HEK293 (cell line): ENCODE measurements at regions not wholly inside any gene's neighbourhood (a gene's known extent, or its start where the extent isn't known, plus 50 kb on each side); places are given as distances from the start of the nearest gene placed in this dataset.

Experiments
- KLF16 ChIP-seq: fragments of 450-650 bp; formaldehyde crosslinking; IDR thresholded peaks from 2 replicates; pipeline ENCODE4 v1.5.1; 2017; ENCODE audit warnings: missing biosample characterization, missing genetic modification characterization
- SP2 ChIP-seq: fragments of 450-650 bp; formaldehyde crosslinking; IDR thresholded peaks from 2 replicates; pipeline ENCODE4 v1.5.1; 2016; ENCODE audit warnings: missing biosample characterization, missing genetic modification characterization
- WT1 ChIP-seq: fragments of 450-650 bp; formaldehyde crosslinking; IDR thresholded peaks from 2 replicates; pipeline ENCODE4 v1.5.1; 2016; ENCODE audit warnings: missing biosample characterization, missing genetic modification characterization
- ZNF133 ChIP-seq: fragments of 450-650 bp; formaldehyde crosslinking; IDR thresholded peaks from 2 replicates; pipeline ENCODE4 v1.5.1; 2016; ENCODE audit warnings: missing biosample characterization, missing genetic modification characterization
- ZNF157 ChIP-seq: fragments of 450-650 bp; formaldehyde crosslinking; IDR thresholded peaks from 2 replicates; pipeline ENCODE4 v1.5.1; 2016; ENCODE audit warnings: missing biosample characterization, missing genetic modification characterization
- ZNF175 ChIP-seq: fragments of 450-650 bp; formaldehyde crosslinking; IDR thresholded peaks from 2 replicates; pipeline ENCODE4 v1.5.1; 2016; ENCODE audit warnings: missing biosample characterization, missing genetic modification characterization
- ZNF184 ChIP-seq: fragments of 450-650 bp; IDR thresholded peaks from 2 replicates; pipeline ENCODE4 v1.5.1; 2018; ENCODE audit warnings: missing biosample characterization, mild to moderate bottlenecking, missing genetic modification characterization
- ZNF302 ChIP-seq: fragments of 450-650 bp; formaldehyde crosslinking; IDR thresholded peaks from 2 replicates; pipeline ENCODE4 v1.5.1; 2016; ENCODE audit warnings: missing biosample characterization, missing genetic modification characterization, low read depth
- ZNF48 ChIP-seq: fragments of 450-650 bp; formaldehyde crosslinking; IDR thresholded peaks from 2 replicates; pipeline ENCODE4 v1.5.1; 2016; ENCODE audit warnings: missing biosample characterization, missing genetic modification characterization
- ZNF561 ChIP-seq: fragments of 450-650 bp; IDR thresholded peaks from 2 replicates; pipeline ENCODE4 v1.5.1; 2018; ENCODE audit warnings: missing biosample characterization, missing genetic modification characterization, borderline replicate concordance
- ZNF777 ChIP-seq: fragments of 450-650 bp; formaldehyde crosslinking; IDR thresholded peaks from 2 replicates; pipeline ENCODE4 v1.5.1; 2017; ENCODE audit warnings: missing biosample characterization, missing genetic modification characterization, borderline replicate concordance
- TF ChIP-seq, protein P1 (sequence below): fragments of 450-650 bp; formaldehyde crosslinking; IDR thresholded peaks from 2 replicates; pipeline ENCODE4 v1.5.1; 2016; ENCODE audit warnings: missing biosample characterization, missing genetic modification characterization
- TF ChIP-seq, protein P2 (sequence below): fragments of 450-650 bp; formaldehyde crosslinking; IDR thresholded peaks from 2 replicates; pipeline ENCODE4 v1.5.1; 2016; ENCODE audit warnings: missing biosample characterization, missing genetic modification characterization
- TF ChIP-seq, protein P3 (sequence below): fragments of 450-650 bp; formaldehyde crosslinking; IDR thresholded peaks from 2 replicates; pipeline ENCODE4 v1.5.1; 2016; ENCODE audit warnings: missing biosample characterization, missing genetic modification characterization

DNA sequence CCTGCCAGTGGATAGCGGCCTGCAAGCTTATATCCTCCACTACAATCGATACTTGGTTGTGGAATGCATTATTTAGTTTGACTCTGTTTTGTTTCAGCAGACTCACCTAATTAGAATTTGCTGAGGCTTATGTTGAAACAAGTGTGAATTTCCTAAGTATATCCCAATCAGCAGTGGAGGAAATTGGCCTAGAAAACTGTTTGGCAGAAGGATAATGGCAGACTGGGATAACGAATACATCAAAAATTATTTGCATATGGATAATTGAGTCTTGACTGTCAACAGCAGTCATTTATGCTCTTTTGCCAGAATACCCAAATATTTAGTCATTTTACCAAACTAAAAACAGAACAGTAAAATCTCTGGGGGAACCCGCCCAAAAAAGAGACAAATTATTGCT lies 261.0 kb downstream of the DOK5 start:
- TF ChIP-seq, protein P1, sequence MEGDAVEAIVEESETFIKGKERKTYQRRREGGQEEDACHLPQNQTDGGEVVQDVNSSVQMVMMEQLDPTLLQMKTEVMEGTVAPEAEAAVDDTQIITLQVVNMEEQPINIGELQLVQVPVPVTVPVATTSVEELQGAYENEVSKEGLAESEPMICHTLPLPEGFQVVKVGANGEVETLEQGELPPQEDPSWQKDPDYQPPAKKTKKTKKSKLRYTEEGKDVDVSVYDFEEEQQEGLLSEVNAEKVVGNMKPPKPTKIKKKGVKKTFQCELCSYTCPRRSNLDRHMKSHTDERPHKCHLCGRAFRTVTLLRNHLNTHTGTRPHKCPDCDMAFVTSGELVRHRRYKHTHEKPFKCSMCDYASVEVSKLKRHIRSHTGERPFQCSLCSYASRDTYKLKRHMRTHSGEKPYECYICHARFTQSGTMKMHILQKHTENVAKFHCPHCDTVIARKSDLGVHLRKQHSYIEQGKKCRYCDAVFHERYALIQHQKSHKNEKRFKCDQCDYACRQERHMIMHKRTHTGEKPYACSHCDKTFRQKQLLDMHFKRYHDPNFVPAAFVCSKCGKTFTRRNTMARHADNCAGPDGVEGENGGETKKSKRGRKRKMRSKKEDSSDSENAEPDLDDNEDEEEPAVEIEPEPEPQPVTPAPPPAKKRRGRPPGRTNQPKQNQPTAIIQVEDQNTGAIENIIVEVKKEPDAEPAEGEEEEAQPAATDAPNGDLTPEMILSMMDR: no peak
- TF ChIP-seq ZNF133 (tag by site-specific recombination) (no peak), ZNF777 (tag by site-specific recombination) (no peak), ZNF175 (tag by site-specific recombination) (no peak), WT1 (tag by site-specific recombination) (no peak), ZNF561 (no peak), ZNF302 (no peak), SP2 (no peak), ZNF48 (tag by site-specific recombination) (no peak), ZNF184 (tag by site-specific recombination) (no peak), KLF16 (tag by site-specific recombination) (no peak), ZNF157 (no peak)
- TF ChIP-seq, protein P2, sequence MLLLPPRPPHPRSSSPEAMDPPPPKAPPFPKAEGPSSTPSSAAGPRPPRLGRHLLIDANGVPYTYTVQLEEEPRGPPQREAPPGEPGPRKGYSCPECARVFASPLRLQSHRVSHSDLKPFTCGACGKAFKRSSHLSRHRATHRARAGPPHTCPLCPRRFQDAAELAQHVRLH: no peak
- TF ChIP-seq, protein P3, sequence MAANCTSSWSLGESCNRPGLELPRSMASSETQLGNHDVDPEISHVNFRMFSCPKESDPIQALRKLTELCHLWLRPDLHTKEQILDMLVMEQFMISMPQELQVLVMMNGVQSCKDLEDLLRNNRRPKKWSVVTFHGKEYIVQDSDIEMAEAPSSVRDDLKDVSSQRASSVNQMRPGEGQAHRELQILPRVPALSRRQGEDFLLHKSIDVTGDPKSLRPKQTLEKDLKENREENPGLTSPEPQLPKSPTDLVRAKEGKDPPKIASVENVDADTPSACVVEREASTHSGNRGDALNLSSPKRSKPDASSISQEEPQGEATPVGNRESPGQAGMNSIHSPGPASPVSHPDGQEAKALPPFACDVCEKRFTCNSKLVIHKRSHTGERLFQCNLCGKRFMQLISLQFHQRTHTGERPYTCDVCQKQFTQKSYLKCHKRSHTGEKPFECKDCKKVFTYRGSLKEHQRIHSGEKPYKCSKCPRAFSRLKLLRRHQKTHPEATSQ (tag by site-specific recombination): no peak
